Lung (tissue), 11 donors: ENCODE measurements at regions not wholly inside any gene's neighbourhood (a gene's known extent, or its start where the extent isn't known, plus 50 kb on each side); places are given as distances from the start of the nearest gene placed in this dataset.

ENCODE experiments used
- ATAC-seq: fragments of 200-7000 bp; cut with Tn5 transposase; one replicate; pipeline ENCODE4 v1.9.1; 2020; ENCODE audit warnings: moderate number of reproducible peaks; ENCODE audit not compliant: insufficient read depth, low FRiP score
- DNase-seq, 3 donors: peaks; one replicate each; pipeline ENCODE4 v3.0.0-alpha.2; 2013 to 2017
- H3K27ac ChIP-seq, 2 donors: one replicate each; pipeline ENCODE4 v1.5.1; 2013; ENCODE audit warnings: mild to moderate bottlenecking in 2 of 2, moderate library complexity in 2 of 2, control low read depth in 1 of 2, inconsistent platforms in 1 of 2, low read depth in 1 of 2, low read length in 1 of 2
- H3K27me3 ChIP-seq, 3 donors: one replicate each; pipeline ENCODE4 v1.5.1; 2013; ENCODE audit warnings: low read length in 2 of 3; ENCODE audit not compliant: control insufficient read depth in 3 of 3, insufficient read depth in 3 of 3
- H3K36me3 ChIP-seq, 4 donors: one replicate each; pipeline ENCODE4 v1.5.1; 2013; ENCODE audit warnings: low read length in 4 of 4, mild to moderate bottlenecking in 1 of 4, moderate library complexity in 1 of 4; ENCODE audit not compliant: control insufficient read depth in 4 of 4, insufficient read depth in 4 of 4
- H3K4me1 ChIP-seq, 5 donors: one replicate each; pipeline ENCODE4 v1.5.1; 2013; ENCODE audit warnings: low read length in 5 of 5, mild to moderate bottlenecking in 2 of 5, moderate library complexity in 1 of 5; ENCODE audit not compliant: control insufficient read depth in 5 of 5, insufficient read depth in 5 of 5
- H3K4me3 ChIP-seq: one replicate; pipeline ENCODE4 v1.5.1; 2013; ENCODE audit warnings: mild to moderate bottlenecking, control low read depth, moderate library complexity
- H3K9ac ChIP-seq, 2 donors: one replicate each; pipeline ENCODE4 v1.5.1; 2013; ENCODE audit warnings: low read length in 2 of 2, control low read depth in 1 of 2; ENCODE audit not compliant: insufficient read depth in 1 of 2
- H3K9me3 ChIP-seq, 4 donors: one replicate each; pipeline ENCODE4 v1.5.1; 2013; ENCODE audit warnings: low read length in 3 of 4, mild to moderate bottlenecking in 1 of 4, moderate library complexity in 1 of 4; ENCODE audit not compliant: control insufficient read depth in 4 of 4, insufficient read depth in 3 of 4
- WGBS, 2 donors: extraction: QIAGEN DNeasy Blood & Tissue Kit; methylation state at CpG; one replicate each; pipeline ENCODE4 v1.1.7; 2013; 5-methylcytosine and 5-hydroxymethylcytosine counted together
- TF ChIP-seq, protein P1 (sequence below): IDR thresholded peaks from 2 replicates; pipeline ENCODE4 v1.5.1; 2012; ENCODE audit warnings: mild to moderate bottlenecking; ENCODE audit errors: control extremely low read depth, extremely low read depth
- donor health status: control.
- donor health status: control.
- donor health status: Bipolar disorder and iron deficiency.
- donor health status: healthy.
- donor health status: DM: yes; HTN: yes; CAD: no.

DNA sequence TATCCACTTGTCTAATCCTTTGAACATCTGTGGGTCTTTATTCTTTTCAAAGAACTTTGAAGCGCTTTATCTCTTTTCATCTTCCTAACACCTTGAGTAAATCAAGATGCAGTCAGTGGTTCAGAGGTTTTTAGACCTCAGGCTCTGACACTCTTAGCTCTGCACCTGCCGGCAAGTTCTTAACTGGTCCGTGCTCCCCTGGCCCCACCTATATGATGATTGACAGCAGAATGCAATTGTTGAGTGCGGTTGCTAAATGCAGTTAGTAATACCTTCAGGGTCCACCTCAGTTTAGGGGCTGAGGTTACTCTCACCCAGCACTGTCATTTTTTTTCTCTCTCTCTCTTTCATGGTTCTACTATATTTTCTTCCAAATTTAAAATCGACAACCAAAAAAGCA, 854.2 kb upstream of the AUTS2 start:
- Histone ChIP-seq H3K36me3 (no peaks in the 10 kb centered on the region), H3K4me1 (peaks cover 0 to 7% (median 0%) of the 10 kb centered on the region in 5 donors), H3K9me3 (no peaks in the 10 kb centered on the region), H3K9ac (no peak overlapping the region), H3K27me3 (no peaks in the 10 kb centered on the region), H3K4me3 (no peak overlapping the region), H3K27ac (no peak overlapping the region)
- 82 to 86% methylated on average over 5 of the region's 5 CpGs for WGBS, 2 donors
- ATAC-seq (no peak), DNase-seq (no peak)
- TF ChIP-seq, protein P1, sequence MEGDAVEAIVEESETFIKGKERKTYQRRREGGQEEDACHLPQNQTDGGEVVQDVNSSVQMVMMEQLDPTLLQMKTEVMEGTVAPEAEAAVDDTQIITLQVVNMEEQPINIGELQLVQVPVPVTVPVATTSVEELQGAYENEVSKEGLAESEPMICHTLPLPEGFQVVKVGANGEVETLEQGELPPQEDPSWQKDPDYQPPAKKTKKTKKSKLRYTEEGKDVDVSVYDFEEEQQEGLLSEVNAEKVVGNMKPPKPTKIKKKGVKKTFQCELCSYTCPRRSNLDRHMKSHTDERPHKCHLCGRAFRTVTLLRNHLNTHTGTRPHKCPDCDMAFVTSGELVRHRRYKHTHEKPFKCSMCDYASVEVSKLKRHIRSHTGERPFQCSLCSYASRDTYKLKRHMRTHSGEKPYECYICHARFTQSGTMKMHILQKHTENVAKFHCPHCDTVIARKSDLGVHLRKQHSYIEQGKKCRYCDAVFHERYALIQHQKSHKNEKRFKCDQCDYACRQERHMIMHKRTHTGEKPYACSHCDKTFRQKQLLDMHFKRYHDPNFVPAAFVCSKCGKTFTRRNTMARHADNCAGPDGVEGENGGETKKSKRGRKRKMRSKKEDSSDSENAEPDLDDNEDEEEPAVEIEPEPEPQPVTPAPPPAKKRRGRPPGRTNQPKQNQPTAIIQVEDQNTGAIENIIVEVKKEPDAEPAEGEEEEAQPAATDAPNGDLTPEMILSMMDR: no peak

DNA sequence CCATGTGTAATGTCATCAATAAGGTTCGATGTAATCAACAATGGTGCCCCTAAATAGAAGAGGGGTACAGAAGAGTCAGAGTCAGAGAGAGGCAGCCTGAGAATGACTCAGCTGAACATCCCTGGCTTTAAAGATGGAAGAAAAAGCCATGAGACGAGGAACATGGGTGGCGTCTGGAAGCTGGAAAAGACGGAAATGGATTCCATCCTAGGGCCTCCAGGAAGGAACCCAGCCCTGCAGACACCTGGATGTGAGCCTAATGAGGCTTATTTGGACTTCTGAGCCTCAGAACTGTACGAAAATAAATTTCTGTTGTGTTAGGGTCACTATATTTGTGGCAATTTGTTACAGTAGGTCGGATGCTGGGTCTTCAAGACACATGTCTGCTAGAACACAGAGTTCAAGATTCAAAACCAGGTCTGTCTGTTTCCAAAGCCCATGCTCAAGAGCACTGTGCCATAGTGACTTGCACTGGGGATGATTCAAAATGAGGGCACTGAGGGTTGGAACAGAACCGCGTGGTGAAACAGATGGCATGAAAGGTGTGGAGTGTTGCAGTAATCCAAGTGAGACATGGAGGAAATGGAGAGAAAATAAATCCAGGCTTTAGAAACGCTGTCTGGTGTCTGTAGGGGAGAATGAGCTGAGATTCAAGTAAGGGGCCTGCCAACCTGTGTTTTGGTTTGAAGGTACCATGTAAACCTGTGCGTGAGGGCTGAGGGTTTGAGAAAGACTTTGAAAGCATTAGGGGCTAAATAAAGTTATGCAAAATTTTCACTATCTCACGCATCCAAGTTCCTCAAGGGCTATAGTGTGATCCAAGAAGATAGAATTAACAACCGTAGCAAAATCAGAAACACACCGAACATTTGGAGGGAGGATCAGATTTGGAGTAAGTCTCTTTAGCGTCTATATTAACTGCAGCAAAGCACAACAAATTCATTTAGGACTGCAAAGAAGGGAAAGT, 849.1 kb upstream of the AUTS2 start:
- ATAC-seq (no peak), DNase-seq (no peak)
- 78 to 84% methylated on average over 14 of the region's 14 CpGs for WGBS, 2 donors
- Histone ChIP-seq H3K4me3 (no peak overlapping the region), H3K9ac (no peak overlapping the region), H3K27ac (no peak overlapping the region), H3K27me3 (no peaks in the 10 kb centered on the region), H3K4me1 (no peaks in the 10 kb centered on the region), H3K9me3 (no peaks in the 10 kb centered on the region), H3K36me3 (no peaks in the 10 kb centered on the region)
- TF ChIP-seq, protein P1: no peak

DNA sequence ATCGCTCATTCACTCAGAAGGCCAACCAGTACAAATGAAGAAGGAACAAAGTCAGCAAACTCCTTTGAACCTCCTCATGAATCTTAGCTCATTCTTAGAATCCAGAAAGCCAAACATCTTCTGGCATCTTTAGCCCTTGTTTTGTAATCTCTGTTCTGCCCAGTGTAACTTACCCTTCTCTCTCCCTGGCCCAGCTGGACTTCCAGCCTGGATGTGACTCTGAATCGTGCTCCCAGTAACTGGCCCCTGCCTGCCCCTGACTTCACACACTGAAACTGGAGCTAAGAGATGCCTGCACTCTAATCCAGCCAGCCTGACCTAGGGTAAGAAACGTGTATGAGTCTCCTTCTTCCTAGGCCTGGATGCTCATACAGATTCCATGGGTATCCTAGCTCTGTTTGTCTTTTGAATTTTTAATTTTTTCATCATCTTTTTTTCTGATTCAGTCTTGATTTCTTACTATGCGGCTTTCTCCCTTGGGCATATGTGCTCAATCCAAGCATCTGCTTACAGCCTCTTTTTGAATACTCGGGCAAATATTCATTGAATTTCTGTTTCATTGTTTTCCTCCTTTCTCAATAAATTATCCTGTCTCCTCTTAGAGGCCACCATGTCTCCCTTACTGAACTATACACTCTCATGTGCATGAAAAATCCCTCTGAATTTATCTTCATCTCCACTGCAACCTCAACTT, 845.6 kb upstream of the AUTS2 start:
- WGBS, 2 donors: 73 to 75% methylated on average over 5 of the region's 5 CpGs
- H3K36me3 ChIP-seq: no peaks in the 10 kb centered on the region
- H3K27ac ChIP-seq: no peak overlapping the region
- no peak overlapping the region for H3K4me3 ChIP-seq
- H3K9ac ChIP-seq: no peak overlapping the region
- H3K9me3 ChIP-seq: no peaks in the 10 kb centered on the region
- peaks cover 0 to 4% (median 0%) of the 10 kb centered on the region in 3 donors for H3K27me3 ChIP-seq
- no peaks in the 10 kb centered on the region for H3K4me1 ChIP-seq
- TF ChIP-seq, protein P1: no peak
- DNase-seq (no peak), ATAC-seq (no peak)
